HG03342 (cell line): ENCODE measurements at regions not wholly inside any gene's neighbourhood (a gene's known extent, or its start where the extent isn't known, plus 50 kb on each side); places are given as distances from the start of the nearest gene placed in this dataset.

Experiments used
- ATAC-seq: cut with Tn5 transposase; IDR thresholded peaks from one replicate; pipeline ENCODE4 v1.9.1; 2021; ENCODE audit warnings: mild to moderate bottlenecking, moderate library complexity; ENCODE audit not compliant: unreplicated experiment

GRCh38 chr5:161235569-161235968, 311.0 kb downstream of the GABRB2 start:
- no peak for ATAC-seq

GRCh38 chr5:161233553-161233952, 313.0 kb downstream of the GABRB2 start:
- no peak for ATAC-seq

- ATAC-seq, result no peak
Measured at GRCh38 chr5:161230221-161230620, 316.3 kb downstream of the GABRB2 start.

GRCh38 chr5:161219816-161220215, 326.7 kb downstream of the GABRB2 start:
- ATAC-seq, result no peak

GRCh38 chr5:161216877-161217276, 329.6 kb downstream of the GABRB2 start:
- ATAC-seq, result no peak

- ATAC-seq, result no peak
Measured at GRCh38 chr5:161212123-161212712, 334.3 kb downstream of the GABRB2 start.

GRCh38 chr5:161201558-161201957, 345.0 kb downstream of the GABRB2 start:
- ATAC-seq, result no peak

GRCh38 chr5:161190778-161191177, 338.8 kb upstream of the ATP10B start:
- no peak for ATAC-seq

- no peak for ATAC-seq
Measured at GRCh38 chr5:161190086-161190485, 338.1 kb upstream of the ATP10B start.

- no peak for ATAC-seq
Measured at GRCh38 chr5:161189452-161189851, 337.4 kb upstream of the ATP10B start.

GRCh38 chr5:161183559-161183958, 331.5 kb upstream of the ATP10B start:
- ATAC-seq, result no peak

GRCh38 chr5:161176221-161176620, 324.2 kb upstream of the ATP10B start:
- no peak for ATAC-seq

- ATAC-seq, result no peak
Measured at GRCh38 chr5:161169776-161170175, 317.8 kb upstream of the ATP10B start.

GRCh38 chr5:161167016-161167767, 315.2 kb upstream of the ATP10B start:
- no peak for ATAC-seq

- no peak for ATAC-seq
Measured at GRCh38 chr5:161165998-161166660, 314.1 kb upstream of the ATP10B start.

- ATAC-seq, result no peak
Measured at GRCh38 chr5:161157925-161158324, 305.9 kb upstream of the ATP10B start.

- ATAC-seq, result no peak
Measured at GRCh38 chr5:161155451-161155850, 303.4 kb upstream of the ATP10B start.

- ATAC-seq, result no peak
Measured at GRCh38 chr5:161152415-161152940, 300.5 kb upstream of the ATP10B start.

GRCh38 chr5:161150441-161150988, 298.5 kb upstream of the ATP10B start:
- ATAC-seq, result no peak

GRCh38 chr5:161149078-161149477, 297.1 kb upstream of the ATP10B start:
- ATAC-seq, result no peak

- ATAC-seq, result peak; percentile 59
Measured at GRCh38 chr5:161138751-161139455, 286.9 kb upstream of the ATP10B start.
